Ishikawa (cell line): ENCODE measurements at regions not wholly inside any gene's neighbourhood (a gene's known extent, or its start where the extent isn't known, plus 50 kb on each side); places are given as distances from the start of the nearest gene placed in this dataset.

Experiments used
- CEBPB ChIP-seq: IDR thresholded peaks from 2 replicates; pipeline ENCODE4 v1.6.1; 2012
- CREB1 ChIP-seq: IDR thresholded peaks from 2 replicates; pipeline ENCODE4 v1.6.1; 2012; ENCODE audit warnings: low read depth
- EP300 ChIP-seq: IDR thresholded peaks from 2 replicates; pipeline ENCODE4 v1.6.1; 2012; ENCODE audit warnings: borderline replicate concordance
- FOXM1 ChIP-seq: IDR thresholded peaks from 2 replicates; pipeline ENCODE4 v1.6.1; 2012; ENCODE audit warnings: low read depth, borderline replicate concordance
- MAX ChIP-seq: IDR thresholded peaks from 2 replicates; pipeline ENCODE4 v1.6.1; 2012
- NFIC ChIP-seq: IDR thresholded peaks from 2 replicates; pipeline ENCODE4 v1.6.1; 2012
- RAD21 ChIP-seq: IDR thresholded peaks from 2 replicates; pipeline ENCODE4 v1.6.1; 2012; ENCODE audit warnings: low read depth
- TAF1 ChIP-seq: IDR thresholded peaks from 2 replicates; pipeline ENCODE4 v1.6.1; 2012; ENCODE audit warnings: low read depth, mild to moderate bottlenecking
- TCF12 ChIP-seq: IDR thresholded peaks from 2 replicates; pipeline ENCODE4 v1.6.1; 2012; ENCODE audit warnings: low read depth
- USF1 ChIP-seq: IDR thresholded peaks from 2 replicates; pipeline ENCODE4 v1.6.1; 2012
- YY1 ChIP-seq: IDR thresholded peaks from 2 replicates; pipeline ENCODE4 v1.6.1; 2012; ENCODE audit warnings: low read depth
- ZBTB7A ChIP-seq: IDR thresholded peaks from 2 replicates; pipeline ENCODE4 v1.6.1; 2012; ENCODE audit warnings: low read depth
- TF ChIP-seq, protein P1 (sequence below): IDR thresholded peaks from 2 replicates; pipeline ENCODE4 v1.6.1; 2012; ENCODE audit warnings: low read depth, mild to moderate bottlenecking

DNA sequence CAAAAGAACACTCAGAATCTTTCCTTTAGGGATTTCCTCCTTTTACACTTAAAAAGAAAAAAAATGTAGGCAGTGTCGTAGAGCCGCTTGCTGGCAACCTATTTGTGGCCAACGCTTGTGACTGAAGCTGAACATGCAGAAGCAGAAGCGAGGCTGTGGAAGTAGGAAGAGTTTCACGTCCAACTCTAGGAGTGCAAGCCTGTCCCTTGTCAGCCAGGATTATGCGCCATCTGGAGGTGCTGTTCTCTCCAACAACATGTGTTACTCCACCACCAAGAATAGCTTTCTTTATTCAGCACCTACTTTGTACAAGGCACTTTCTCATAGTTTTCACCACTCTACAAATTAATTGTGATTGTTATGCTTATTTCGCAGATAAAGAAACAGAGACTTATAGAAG lies 223.2 kb upstream of the LMCD1 start:
- TF ChIP-seq, protein P1, sequence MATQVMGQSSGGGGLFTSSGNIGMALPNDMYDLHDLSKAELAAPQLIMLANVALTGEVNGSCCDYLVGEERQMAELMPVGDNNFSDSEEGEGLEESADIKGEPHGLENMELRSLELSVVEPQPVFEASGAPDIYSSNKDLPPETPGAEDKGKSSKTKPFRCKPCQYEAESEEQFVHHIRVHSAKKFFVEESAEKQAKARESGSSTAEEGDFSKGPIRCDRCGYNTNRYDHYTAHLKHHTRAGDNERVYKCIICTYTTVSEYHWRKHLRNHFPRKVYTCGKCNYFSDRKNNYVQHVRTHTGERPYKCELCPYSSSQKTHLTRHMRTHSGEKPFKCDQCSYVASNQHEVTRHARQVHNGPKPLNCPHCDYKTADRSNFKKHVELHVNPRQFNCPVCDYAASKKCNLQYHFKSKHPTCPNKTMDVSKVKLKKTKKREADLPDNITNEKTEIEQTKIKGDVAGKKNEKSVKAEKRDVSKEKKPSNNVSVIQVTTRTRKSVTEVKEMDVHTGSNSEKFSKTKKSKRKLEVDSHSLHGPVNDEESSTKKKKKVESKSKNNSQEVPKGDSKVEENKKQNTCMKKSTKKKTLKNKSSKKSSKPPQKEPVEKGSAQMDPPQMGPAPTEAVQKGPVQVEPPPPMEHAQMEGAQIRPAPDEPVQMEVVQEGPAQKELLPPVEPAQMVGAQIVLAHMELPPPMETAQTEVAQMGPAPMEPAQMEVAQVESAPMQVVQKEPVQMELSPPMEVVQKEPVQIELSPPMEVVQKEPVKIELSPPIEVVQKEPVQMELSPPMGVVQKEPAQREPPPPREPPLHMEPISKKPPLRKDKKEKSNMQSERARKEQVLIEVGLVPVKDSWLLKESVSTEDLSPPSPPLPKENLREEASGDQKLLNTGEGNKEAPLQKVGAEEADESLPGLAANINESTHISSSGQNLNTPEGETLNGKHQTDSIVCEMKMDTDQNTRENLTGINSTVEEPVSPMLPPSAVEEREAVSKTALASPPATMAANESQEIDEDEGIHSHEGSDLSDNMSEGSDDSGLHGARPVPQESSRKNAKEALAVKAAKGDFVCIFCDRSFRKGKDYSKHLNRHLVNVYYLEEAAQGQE: no peak
- TF ChIP-seq CREB1: no peak
- no peak for TF ChIP-seq TAF1
- TF ChIP-seq FOXM1: no peak
- TF ChIP-seq TCF12: no peak
- no peak for TF ChIP-seq ZBTB7A
- no peak for TF ChIP-seq NFIC
- no peak for TF ChIP-seq RAD21
- no peak for TF ChIP-seq YY1
- TF ChIP-seq EP300: no peak
- no peak for TF ChIP-seq CEBPB
- no peak for TF ChIP-seq USF1
- no peak for TF ChIP-seq MAX
